HEK293T (cell line): ENCODE measurements at regions not wholly inside any gene's neighbourhood (a gene's known extent, or its start where the extent isn't known, plus 50 kb on each side); places are given as distances from the start of the nearest gene placed in this dataset.

Experiments used
- ARNT ChIP-seq: fragments of 450-650 bp; IDR thresholded peaks from 2 replicates; pipeline ENCODE4 v1.6.1; 2017; ENCODE audit warnings: mild to moderate bottlenecking
- BHLHE40 ChIP-seq: fragments of 450-650 bp; IDR thresholded peaks from 2 replicates; pipeline ENCODE4 v1.6.1; 2016; ENCODE audit warnings: mild to moderate bottlenecking, moderate library complexity, borderline replicate concordance
- CTBP1 ChIP-seq: fragments of 450-650 bp; IDR thresholded peaks from 2 replicates; pipeline ENCODE4 v1.6.1; 2016; ENCODE audit warnings: borderline replicate concordance
- ELF4 ChIP-seq: fragments of 450-650 bp; IDR thresholded peaks from 2 replicates; pipeline ENCODE4 v1.6.1; 2017; ENCODE audit warnings: antibody characterized with exemption
- FOXA1 ChIP-seq: fragments of 450-650 bp; IDR thresholded peaks from 2 replicates; pipeline ENCODE4 v1.6.1; 2016; ENCODE audit warnings: mild to moderate bottlenecking
- FOXK2 ChIP-seq: fragments of 450-650 bp; IDR thresholded peaks from 2 replicates; pipeline ENCODE4 v1.6.1; 2016; ENCODE audit warnings: mild to moderate bottlenecking
- FOXM1 ChIP-seq: fragments of 450-650 bp; IDR thresholded peaks from 2 replicates; pipeline ENCODE4 v1.6.1; 2017; ENCODE audit warnings: mild to moderate bottlenecking, borderline replicate concordance
- LEF1 ChIP-seq: fragments of 450-650 bp; IDR thresholded peaks from 2 replicates; pipeline ENCODE4 v1.6.1; 2017; ENCODE audit warnings: mild to moderate bottlenecking, borderline replicate concordance
- NFRKB ChIP-seq: fragments of 450-650 bp; IDR thresholded peaks from 2 replicates; pipeline ENCODE4 v1.6.1; 2016; ENCODE audit warnings: mild to moderate bottlenecking, moderate library complexity
- SP1 ChIP-seq: fragments of 450-650 bp; IDR thresholded peaks from 2 replicates; pipeline ENCODE4 v1.6.1; 2017
- SUZ12 ChIP-seq: fragments of 450-650 bp; IDR thresholded peaks from 2 replicates; pipeline ENCODE4 v1.6.1; 2016; ENCODE audit warnings: mild to moderate bottlenecking
- TARDBP ChIP-seq: fragments of 450-650 bp; IDR thresholded peaks from 2 replicates; pipeline ENCODE4 v1.6.1; 2016
- ZNF384 ChIP-seq: fragments of 450-650 bp; IDR thresholded peaks from 2 replicates; pipeline ENCODE4 v1.6.1; 2016
- TF ChIP-seq, protein P1 (sequence below): fragments of 450-650 bp; IDR thresholded peaks from 2 replicates; pipeline ENCODE4 v1.6.1; 2016

DNA sequence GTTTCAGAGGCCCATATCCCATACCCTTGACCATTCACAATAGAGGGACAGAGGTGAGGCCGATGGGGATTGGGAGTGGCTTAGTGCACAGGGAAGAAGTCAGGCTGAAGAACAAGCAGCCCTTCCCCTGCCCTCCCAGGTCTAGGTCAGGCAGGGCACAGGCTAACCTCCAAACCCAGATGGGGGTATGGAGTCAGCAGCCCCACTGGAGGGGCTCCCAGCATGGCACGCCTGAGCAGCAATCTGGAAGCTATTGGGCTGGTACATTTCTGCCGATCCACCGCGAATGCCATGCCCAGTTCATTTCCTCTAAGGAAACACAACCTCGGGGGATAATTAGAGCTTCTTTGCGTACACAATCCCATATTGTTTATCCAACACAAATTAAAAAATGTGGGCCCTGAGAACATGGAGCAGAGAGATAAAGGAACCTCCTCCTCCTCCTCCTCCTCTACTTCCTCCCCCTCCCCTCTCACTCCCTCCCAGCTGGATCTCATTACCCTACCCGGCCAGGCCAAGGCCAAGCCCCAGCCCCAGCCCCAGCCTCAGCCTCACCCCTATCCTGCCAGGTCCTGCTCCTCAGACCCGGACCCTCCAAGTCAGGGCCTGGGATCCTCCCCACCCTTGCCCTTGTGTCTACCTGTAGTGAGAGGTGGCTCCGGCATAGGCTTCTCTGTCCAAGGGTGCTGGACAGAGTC is 83.0 kb downstream of the PJA1 start:
- TF ChIP-seq ELF4 = no peak
- no peak for TF ChIP-seq BHLHE40
- no peak for TF ChIP-seq FOXM1
- TF ChIP-seq CTBP1 = no peak
- TF ChIP-seq NFRKB = no peak
- TF ChIP-seq, protein P1, sequence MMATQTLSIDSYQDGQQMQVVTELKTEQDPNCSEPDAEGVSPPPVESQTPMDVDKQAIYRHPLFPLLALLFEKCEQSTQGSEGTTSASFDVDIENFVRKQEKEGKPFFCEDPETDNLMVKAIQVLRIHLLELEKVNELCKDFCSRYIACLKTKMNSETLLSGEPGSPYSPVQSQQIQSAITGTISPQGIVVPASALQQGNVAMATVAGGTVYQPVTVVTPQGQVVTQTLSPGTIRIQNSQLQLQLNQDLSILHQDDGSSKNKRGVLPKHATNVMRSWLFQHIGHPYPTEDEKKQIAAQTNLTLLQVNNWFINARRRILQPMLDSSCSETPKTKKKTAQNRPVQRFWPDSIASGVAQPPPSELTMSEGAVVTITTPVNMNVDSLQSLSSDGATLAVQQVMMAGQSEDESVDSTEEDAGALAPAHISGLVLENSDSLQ = no peak
- TF ChIP-seq LEF1 = no peak
- no peak for TF ChIP-seq FOXA1
- TF ChIP-seq ZNF384 = no peak
- TF ChIP-seq TARDBP = no peak
- no peak for TF ChIP-seq SP1
- TF ChIP-seq ARNT = no peak
- no peak for TF ChIP-seq FOXK2
- no peak for TF ChIP-seq SUZ12
